ENCODE measurements at regions not wholly inside any gene's neighbourhood (a gene's known extent, or its start where the extent isn't known, plus 50 kb on each side); places are given as distances from the start of the nearest gene placed in this dataset.

DNA sequence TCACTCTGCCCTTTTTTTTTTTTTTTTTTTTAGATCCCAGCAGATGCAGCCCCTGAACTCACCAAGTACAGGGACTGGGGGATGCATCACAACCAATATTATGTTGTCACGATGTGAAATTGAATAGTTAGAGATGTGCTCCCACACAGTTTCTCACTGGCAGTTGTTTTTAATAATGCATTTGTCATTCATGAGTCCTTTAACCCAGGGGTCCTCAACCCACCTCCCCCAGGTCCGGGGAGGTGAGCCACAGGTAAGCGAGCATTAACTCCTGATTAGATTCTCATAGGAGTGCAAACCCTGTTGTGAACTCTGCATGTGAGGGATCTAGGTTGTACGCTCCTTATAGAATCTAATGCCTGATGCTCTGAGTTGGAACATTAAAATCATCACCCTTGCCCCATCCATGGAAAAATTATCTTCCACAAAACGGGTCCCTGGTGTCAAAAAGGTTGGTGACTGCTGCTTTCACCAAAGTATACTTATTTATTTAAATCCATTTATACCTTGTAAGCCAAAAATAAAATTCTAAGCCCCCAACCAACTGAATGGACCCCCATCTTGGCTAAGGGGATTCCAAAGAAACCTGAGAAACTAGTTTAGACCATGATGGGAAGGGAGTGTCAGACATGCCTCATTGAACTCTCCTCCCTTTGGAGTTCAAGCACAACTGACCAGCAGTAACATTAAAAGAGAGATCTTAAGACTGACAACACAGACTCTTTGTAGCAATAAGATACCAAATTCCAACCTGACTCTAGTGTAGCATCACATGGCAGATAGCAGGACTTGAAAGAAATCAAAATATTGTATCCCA lies 119.3 kb upstream of the ATP1A1 start:
- TF ChIP-seq, protein P1, sequence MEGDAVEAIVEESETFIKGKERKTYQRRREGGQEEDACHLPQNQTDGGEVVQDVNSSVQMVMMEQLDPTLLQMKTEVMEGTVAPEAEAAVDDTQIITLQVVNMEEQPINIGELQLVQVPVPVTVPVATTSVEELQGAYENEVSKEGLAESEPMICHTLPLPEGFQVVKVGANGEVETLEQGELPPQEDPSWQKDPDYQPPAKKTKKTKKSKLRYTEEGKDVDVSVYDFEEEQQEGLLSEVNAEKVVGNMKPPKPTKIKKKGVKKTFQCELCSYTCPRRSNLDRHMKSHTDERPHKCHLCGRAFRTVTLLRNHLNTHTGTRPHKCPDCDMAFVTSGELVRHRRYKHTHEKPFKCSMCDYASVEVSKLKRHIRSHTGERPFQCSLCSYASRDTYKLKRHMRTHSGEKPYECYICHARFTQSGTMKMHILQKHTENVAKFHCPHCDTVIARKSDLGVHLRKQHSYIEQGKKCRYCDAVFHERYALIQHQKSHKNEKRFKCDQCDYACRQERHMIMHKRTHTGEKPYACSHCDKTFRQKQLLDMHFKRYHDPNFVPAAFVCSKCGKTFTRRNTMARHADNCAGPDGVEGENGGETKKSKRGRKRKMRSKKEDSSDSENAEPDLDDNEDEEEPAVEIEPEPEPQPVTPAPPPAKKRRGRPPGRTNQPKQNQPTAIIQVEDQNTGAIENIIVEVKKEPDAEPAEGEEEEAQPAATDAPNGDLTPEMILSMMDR (IDR thresholded peaks at IDR 0.05; ENCODE audit: unreplicated experiment) = no peak
- peaks cover 8% of the 10 kb centered on the region for H3K4me1 Mint-ChIP-seq (ENCODE audit: low read depth)
- H3K27me3 Mint-ChIP-seq = no peaks in the 10 kb centered on the region
- no peak overlapping the region for H3K4me3 Mint-ChIP-seq (ENCODE audit: low read depth)
- no peaks in the 10 kb centered on the region for H3K9me3 Mint-ChIP-seq (ENCODE audit: low read depth)
- no peaks in the 10 kb centered on the region for H3K36me3 Mint-ChIP-seq (ENCODE audit: insufficient read depth)
- DNase-seq (ENCODE audit: low spot score, unreplicated experiment) = no peak
- no peak overlapping the region for H3K27ac Mint-ChIP-seq

DNA sequence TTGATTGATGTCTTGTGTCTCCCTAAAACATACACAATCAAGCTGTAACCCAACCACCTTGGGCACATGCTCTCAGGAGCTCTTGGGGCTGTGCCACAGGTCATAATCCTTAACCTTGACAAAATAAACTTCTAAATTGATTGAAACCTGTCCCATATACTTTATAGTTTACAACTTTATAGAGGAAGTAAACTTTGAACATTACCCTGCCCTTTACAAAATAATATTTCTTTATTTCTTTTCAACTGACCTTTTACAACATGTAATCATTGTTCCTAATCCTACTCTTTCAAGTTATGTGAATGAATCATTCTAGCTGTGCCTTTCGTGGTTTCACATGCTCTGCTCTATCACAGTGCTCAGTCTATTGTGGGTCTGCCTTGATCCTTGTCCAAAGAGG lies 118.3 kb upstream of the ATP1A1 start:
- DNase-seq (ENCODE audit: low spot score, unreplicated experiment) = no peak
- Mint-ChIP-seq H3K27ac (no peak overlapping the region), H3K36me3 (ENCODE audit: insufficient read depth) (no peaks in the 10 kb centered on the region), H3K4me3 (ENCODE audit: low read depth) (no peak overlapping the region), H3K4me1 (ENCODE audit: low read depth) (peaks cover 8% of the 10 kb centered on the region), H3K9me3 (ENCODE audit: low read depth) (no peaks in the 10 kb centered on the region), H3K27me3 (no peaks in the 10 kb centered on the region)
- TF ChIP-seq, protein P1 (IDR thresholded peaks at IDR 0.05; ENCODE audit: unreplicated experiment) = no peak

DNA sequence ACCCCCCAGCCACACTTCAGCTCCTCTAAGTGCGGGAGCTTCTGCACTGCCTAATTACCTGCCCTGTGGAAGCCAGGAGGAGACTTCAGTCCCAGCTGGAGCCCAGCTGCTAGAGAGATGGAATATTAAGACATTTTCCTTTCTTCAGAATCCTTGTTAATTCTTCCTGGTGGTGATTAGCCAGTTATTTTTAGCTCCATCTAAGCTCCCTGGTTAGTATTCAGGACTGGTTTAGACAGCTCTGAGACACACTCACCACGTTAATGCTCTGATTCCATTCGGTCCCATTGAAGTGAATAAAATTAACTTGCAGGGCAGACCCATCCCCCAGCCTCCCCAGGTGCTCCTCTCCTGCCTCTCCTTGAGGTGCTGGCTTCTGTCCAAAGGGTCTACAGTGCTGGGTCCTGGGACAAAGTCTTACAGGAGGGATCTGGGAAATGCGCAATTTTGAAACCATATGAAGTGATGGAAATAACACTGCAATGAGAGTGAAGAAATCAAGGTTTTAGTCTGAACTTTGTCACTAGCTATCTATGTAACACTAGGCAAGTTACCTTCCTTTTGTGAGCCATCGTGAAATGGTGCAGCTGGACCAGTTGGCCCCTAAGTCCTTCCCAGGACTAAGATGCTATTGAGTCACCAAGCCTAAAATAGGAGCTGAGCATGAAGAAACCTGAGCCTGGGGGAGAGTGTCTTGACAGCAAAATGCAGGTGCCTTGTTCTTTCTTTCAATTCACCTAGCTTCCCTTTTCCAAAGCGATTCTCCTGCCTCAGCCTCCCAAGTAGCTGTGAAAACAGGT lies 117.4 kb upstream of the ATP1A1 start:
- Mint-ChIP-seq H3K4me1 (ENCODE audit: low read depth) (peaks cover 11% of the 10 kb centered on the region), H3K9me3 (ENCODE audit: low read depth) (no peaks in the 10 kb centered on the region), H3K4me3 (ENCODE audit: low read depth) (no peak overlapping the region), H3K36me3 (ENCODE audit: insufficient read depth) (no peaks in the 10 kb centered on the region), H3K27ac (no peak overlapping the region), H3K27me3 (no peaks in the 10 kb centered on the region)
- DNase-seq (ENCODE audit: low spot score, unreplicated experiment) = no peak
- TF ChIP-seq, protein P1 (IDR thresholded peaks at IDR 0.05; ENCODE audit: unreplicated experiment) = no peak

DNA sequence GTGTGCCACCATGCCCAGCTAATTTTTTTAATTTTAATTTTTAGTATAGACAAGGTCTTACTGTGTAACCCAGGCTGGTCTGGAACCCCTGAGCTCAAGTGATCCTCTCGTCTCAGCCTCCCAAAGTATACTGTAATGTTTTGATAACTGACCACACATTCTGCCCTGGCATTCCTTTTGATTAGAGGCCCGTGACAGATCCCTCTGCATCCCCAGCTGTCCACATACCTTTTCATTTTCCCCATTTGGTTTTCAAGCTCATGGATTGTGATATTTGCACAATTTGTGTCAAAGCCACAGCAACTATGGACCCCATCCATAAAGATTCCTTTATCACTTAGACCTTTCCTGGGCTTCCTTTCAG lies 116.8 kb upstream of the ATP1A1 start:
- H3K4me3 Mint-ChIP-seq (ENCODE audit: low read depth) = no peak overlapping the region
- H3K36me3 Mint-ChIP-seq (ENCODE audit: insufficient read depth) = no peaks in the 10 kb centered on the region
- TF ChIP-seq, protein P1 (IDR thresholded peaks at IDR 0.05; ENCODE audit: unreplicated experiment) = no peak
- peaks cover 17% of the 10 kb centered on the region for H3K4me1 Mint-ChIP-seq (ENCODE audit: low read depth)
- no peak overlapping the region for H3K27ac Mint-ChIP-seq
- no peaks in the 10 kb centered on the region for H3K9me3 Mint-ChIP-seq (ENCODE audit: low read depth)
- H3K27me3 Mint-ChIP-seq = no peaks in the 10 kb centered on the region
- no peak for DNase-seq (ENCODE audit: low spot score, unreplicated experiment)

DNA sequence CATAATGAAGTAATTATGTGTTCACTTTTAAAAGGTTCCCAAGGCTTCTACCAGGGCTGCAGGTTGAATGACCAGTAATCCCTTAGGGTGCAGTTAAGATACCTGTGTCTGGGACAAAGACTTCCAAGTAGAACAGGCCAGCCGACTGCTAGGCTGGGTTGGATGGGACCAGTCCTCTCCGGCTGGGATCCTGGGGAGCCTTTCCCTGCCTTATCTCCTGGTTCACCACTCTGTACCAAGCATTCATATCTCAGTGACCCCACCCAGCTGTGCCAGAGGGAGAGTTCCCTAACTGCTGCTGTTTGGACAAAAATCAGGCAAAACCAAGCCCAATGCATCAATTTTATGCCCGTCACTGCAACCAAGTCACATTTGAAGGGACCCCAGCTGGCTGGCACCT lies 116.2 kb upstream of the ATP1A1 start:
- Mint-ChIP-seq H3K9me3 (ENCODE audit: low read depth) (no peaks in the 10 kb centered on the region), H3K4me1 (ENCODE audit: low read depth) (peaks cover 18% of the 10 kb centered on the region), H3K27me3 (peaks cover 3% of the 10 kb centered on the region), H3K36me3 (ENCODE audit: insufficient read depth) (no peaks in the 10 kb centered on the region), H3K4me3 (ENCODE audit: low read depth) (no peak overlapping the region), H3K27ac (no peak overlapping the region)
- TF ChIP-seq, protein P1 (IDR thresholded peaks at IDR 0.05; ENCODE audit: unreplicated experiment) = no peak
- no peak for DNase-seq (ENCODE audit: low spot score, unreplicated experiment)

Data from progenitor cell of endocrine pancreas (in vitro differentiated cells).